HEK293 (cell line): ENCODE measurements at regions not wholly inside any gene's neighbourhood (a gene's known extent, or its start where the extent isn't known, plus 50 kb on each side); places are given as distances from the start of the nearest gene placed in this dataset.

ENCODE experiments used
- CTCF ChIA-PET: fragments of 350-600 bp; formaldehyde crosslinking; extraction: SDS; loops from one replicate; lab custom pipeline; 2021; ENCODE audit warnings: antibody characterized with exemption; lab: Yijun Ruan, JAX
- POLR2A ChIA-PET: fragments of 300-600 bp; formaldehyde crosslinking; extraction: SDS; loops from one replicate; lab custom pipeline; 2020; ENCODE audit warnings: antibody characterized with exemption, inconsistent platforms; lab: Yijun Ruan, JAX
- H3K27ac ChIP-seq: fragments of 200-500 bp; sonication (Bioruptor generic); 2 replicates; pipeline ENCODE4 v1.5.1; 2014; ENCODE audit warnings: low read depth, low read length, control low read depth, inconsistent platforms; ENCODE audit errors: extremely low read depth
- H3K36me3 ChIP-seq, 2 experiments: fragments of 200-500 bp in 1 of 2; sonication (Bioruptor generic) in 1 of 2; 1 replicate in 1 of 2; 2 replicates in 1 of 2; pipeline ENCODE4 v1.5.1; 2014 to 2017; ENCODE audit warnings: inconsistent platforms in 2 of 2, low read length in 2 of 2; ENCODE audit not compliant: control insufficient read depth in 2 of 2, insufficient read depth in 1 of 2
- H3K4me1 ChIP-seq: fragments of 200-500 bp; sonication (Bioruptor generic); 2 replicates; pipeline ENCODE4 v1.5.1; 2014; ENCODE audit warnings: mild to moderate bottlenecking, low read length, inconsistent platforms; ENCODE audit not compliant: control insufficient read depth, insufficient read depth
- H3K4me3 ChIP-seq: 2 replicates; pipeline ENCODE4 v1.5.1; 2011; ENCODE audit warnings: low read depth, mild to moderate bottlenecking, control low read depth, low read length, moderate library complexity
- H3K9me3 ChIP-seq: fragments of 200-500 bp; sonication (Bioruptor generic); 2 replicates; pipeline ENCODE4 v1.5.1; 2014; ENCODE audit warnings: low read depth, low read length, inconsistent platforms; ENCODE audit not compliant: control insufficient read depth, insufficient read depth
- EGR2 ChIP-seq: fragments of 450-650 bp; formaldehyde crosslinking; IDR thresholded peaks from 2 replicates; pipeline ENCODE4 v1.5.1; 2016; ENCODE audit warnings: low read depth, missing biosample characterization, missing genetic modification characterization
- GLI4 ChIP-seq: fragments of 450-650 bp; formaldehyde crosslinking; IDR thresholded peaks from 2 replicates; pipeline ENCODE4 v1.5.1; 2016; ENCODE audit warnings: missing biosample characterization, missing genetic modification characterization
- HOXD13 ChIP-seq: sonication (generic); formaldehyde crosslinking; IDR thresholded peaks from 2 replicates; pipeline ENCODE4 v1.8.0; 2022; ENCODE audit warnings: missing genetic modification reagents, borderline replicate concordance
- TCF7L2 ChIP-seq: IDR thresholded peaks from 2 replicates; pipeline ENCODE4 v1.6.1; 2011; ENCODE audit warnings: low read depth, mild to moderate bottlenecking, inconsistent platforms, low read length, moderate library complexity, borderline replicate concordance
- ZBTB11 ChIP-seq: fragments of 450-650 bp; formaldehyde crosslinking; conservative IDR thresholded peaks from 2 replicates; pipeline ENCODE4 v1.5.1; 2016; ENCODE audit warnings: low read depth, missing biosample characterization, missing genetic modification characterization
- ZBTB21 ChIP-seq: fragments of 450-650 bp; formaldehyde crosslinking; IDR thresholded peaks from 2 replicates; pipeline ENCODE4 v1.5.1; 2017; ENCODE audit warnings: missing biosample characterization, missing genetic modification characterization
- ZNF112 ChIP-seq: fragments of 450-650 bp; formaldehyde crosslinking; IDR thresholded peaks from 2 replicates; pipeline ENCODE4 v1.5.0; 2017; ENCODE audit warnings: missing biosample characterization, missing genetic modification characterization
- ZNF114 ChIP-seq: fragments of 450-650 bp; formaldehyde crosslinking; IDR thresholded peaks from 2 replicates; pipeline ENCODE4 v1.5.0; 2017; ENCODE audit warnings: missing biosample characterization, missing genetic modification characterization
- ZNF132 ChIP-seq: fragments of 450-650 bp; formaldehyde crosslinking; IDR thresholded peaks from 2 replicates; pipeline ENCODE4 v1.5.1; 2017; ENCODE audit warnings: missing biosample characterization, missing genetic modification characterization, borderline replicate concordance
- ZNF16 ChIP-seq: fragments of 450-650 bp; formaldehyde crosslinking; IDR thresholded peaks from 2 replicates; pipeline ENCODE4 v1.5.1; 2016; ENCODE audit warnings: low read depth, missing biosample characterization, missing genetic modification characterization
- ZNF280C ChIP-seq: fragments of 450-650 bp; formaldehyde crosslinking; IDR thresholded peaks from 2 replicates; pipeline ENCODE4 v1.5.1; 2016; ENCODE audit warnings: missing biosample characterization, missing genetic modification characterization
- ZNF514 ChIP-seq: fragments of 450-650 bp; formaldehyde crosslinking; IDR thresholded peaks from 2 replicates; pipeline ENCODE4 v1.5.1; 2016; ENCODE audit warnings: missing biosample characterization, missing genetic modification characterization
- ZNF544 ChIP-seq: fragments of 450-650 bp; formaldehyde crosslinking; IDR thresholded peaks from 2 replicates; pipeline ENCODE4 v1.5.0; 2017; ENCODE audit warnings: missing biosample characterization, missing genetic modification characterization
- ZNF704 ChIP-seq: fragments of 450-650 bp; formaldehyde crosslinking; IDR thresholded peaks from 2 replicates; pipeline ENCODE4 v1.5.1; 2016; ENCODE audit warnings: missing biosample characterization, missing genetic modification characterization
- ZNF76 ChIP-seq: fragments of 450-650 bp; formaldehyde crosslinking; IDR thresholded peaks from 2 replicates; pipeline ENCODE4; 2016; ENCODE audit warnings: low read depth, missing biosample characterization, missing genetic modification characterization, borderline replicate concordance
- ZNF777 ChIP-seq: fragments of 450-650 bp; formaldehyde crosslinking; IDR thresholded peaks from 2 replicates; pipeline ENCODE4 v1.5.1; 2017; ENCODE audit warnings: missing biosample characterization, missing genetic modification characterization, borderline replicate concordance
- ZNF843 ChIP-seq: fragments of 450-650 bp; formaldehyde crosslinking; IDR thresholded peaks from 2 replicates; pipeline ENCODE4 v1.5.1; 2016; ENCODE audit warnings: missing biosample characterization, missing genetic modification characterization
- TF ChIP-seq, protein P1 (sequence below): fragments of 450-650 bp; formaldehyde crosslinking; IDR thresholded peaks from 2 replicates; pipeline ENCODE4 v1.5.1; 2016; ENCODE audit warnings: missing biosample characterization, missing genetic modification characterization
- TF ChIP-seq, protein P2 (sequence below): fragments of 450-650 bp; formaldehyde crosslinking; IDR thresholded peaks from 2 replicates; pipeline ENCODE4 v1.5.1; 2016; ENCODE audit warnings: missing biosample characterization, missing genetic modification characterization
- TF ChIP-seq, protein P3 (sequence below): fragments of 450-650 bp; formaldehyde crosslinking; optimal IDR thresholded peaks from 2 replicates; pipeline ENCODE3; 2016; ENCODE audit warnings: missing biosample characterization, mild to moderate bottlenecking, missing genetic modification characterization

- TF ChIP-seq ZNF843 (tag by site-specific recombination), result 0 out of 2 replicates have a peak, but pooled peaks have one; percentile 57
- TF ChIP-seq ZNF280C (tag by site-specific recombination), result no peak
- TF ChIP-seq, protein P1, sequence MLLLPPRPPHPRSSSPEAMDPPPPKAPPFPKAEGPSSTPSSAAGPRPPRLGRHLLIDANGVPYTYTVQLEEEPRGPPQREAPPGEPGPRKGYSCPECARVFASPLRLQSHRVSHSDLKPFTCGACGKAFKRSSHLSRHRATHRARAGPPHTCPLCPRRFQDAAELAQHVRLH, result no peak
- TF ChIP-seq HOXD13 (CRISPR knock-in tag), result no peak
- no peak for TF ChIP-seq ZNF16 (tag by site-specific recombination)
- no peak for TF ChIP-seq ZNF544 (tag by site-specific recombination)
- no peak for TF ChIP-seq TCF7L2
- TF ChIP-seq ZNF777, result no peak
- no peak for TF ChIP-seq ZNF76 (tag by site-specific recombination)
- TF ChIP-seq, protein P2, sequence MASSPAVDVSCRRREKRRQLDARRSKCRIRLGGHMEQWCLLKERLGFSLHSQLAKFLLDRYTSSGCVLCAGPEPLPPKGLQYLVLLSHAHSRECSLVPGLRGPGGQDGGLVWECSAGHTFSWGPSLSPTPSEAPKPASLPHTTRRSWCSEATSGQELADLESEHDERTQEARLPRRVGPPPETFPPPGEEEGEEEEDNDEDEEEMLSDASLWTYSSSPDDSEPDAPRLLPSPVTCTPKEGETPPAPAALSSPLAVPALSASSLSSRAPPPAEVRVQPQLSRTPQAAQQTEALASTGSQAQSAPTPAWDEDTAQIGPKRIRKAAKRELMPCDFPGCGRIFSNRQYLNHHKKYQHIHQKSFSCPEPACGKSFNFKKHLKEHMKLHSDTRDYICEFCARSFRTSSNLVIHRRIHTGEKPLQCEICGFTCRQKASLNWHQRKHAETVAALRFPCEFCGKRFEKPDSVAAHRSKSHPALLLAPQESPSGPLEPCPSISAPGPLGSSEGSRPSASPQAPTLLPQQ (tag by site-specific recombination), result peak; percentile 51; the same call in 1 of the 2 replicates
- TF ChIP-seq, protein P3, sequence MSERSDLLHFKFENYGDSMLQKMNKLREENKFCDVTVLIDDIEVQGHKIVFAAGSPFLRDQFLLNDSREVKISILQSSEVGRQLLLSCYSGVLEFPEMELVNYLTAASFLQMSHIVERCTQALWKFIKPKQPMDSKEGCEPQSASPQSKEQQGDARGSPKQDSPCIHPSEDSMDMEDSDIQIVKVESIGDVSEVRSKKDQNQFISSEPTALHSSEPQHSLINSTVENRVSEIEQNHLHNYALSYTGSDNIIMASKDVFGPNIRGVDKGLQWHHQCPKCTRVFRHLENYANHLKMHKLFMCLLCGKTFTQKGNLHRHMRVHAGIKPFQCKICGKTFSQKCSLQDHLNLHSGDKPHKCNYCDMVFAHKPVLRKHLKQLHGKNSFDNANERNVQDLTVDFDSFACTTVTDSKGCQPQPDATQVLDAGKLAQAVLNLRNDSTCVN (tag by site-specific recombination), result no peak
Measured at GRCh38 chr6:11653028-11653583, 115.6 kb downstream of the TMEM170B start (continued).

- ChIA-PET CTCF (interaction anchor here (0.6 to 5.7 kb wide), 50 partner anchors 9 to 1240 kb away, joined by 3 to 64 read pairs (median 4); partner anchors contain the start of gene EDN1), POLR2A (no interaction called here)
- no peak overlapping the region for H3K4me3 ChIP-seq
- H3K4me1 ChIP-seq, result no peaks in the 10 kb centered on the region
- no peak overlapping the region for H3K27ac ChIP-seq
- H3K36me3 ChIP-seq, result no peaks in the 10 kb centered on the region
- H3K9me3 ChIP-seq, result no peaks in the 10 kb centered on the region
- TF ChIP-seq ZNF704, result no peak
- TF ChIP-seq ZNF16 (tag by site-specific recombination), result no peak
- no peak for TF ChIP-seq ZNF514
- no peak for TF ChIP-seq ZNF112
- no peak for TF ChIP-seq ZBTB21
- TF ChIP-seq, protein P3 (tag by site-specific recombination), result no peak
- TF ChIP-seq EGR2 (tag by site-specific recombination), result no peak
- no peak for TF ChIP-seq ZNF132 (tag by site-specific recombination)
- TF ChIP-seq ZNF114, result no peak
- no peak for TF ChIP-seq GLI4 (tag by site-specific recombination)
- TF ChIP-seq ZBTB11 (tag by site-specific recombination), result no peak
Measured at GRCh38 chr6:11654876-11655275, 117.3 kb downstream of the TMEM170B start.
